Neural progenitor cell (in vitro differentiated cells): ENCODE measurements at regions not wholly inside any gene's neighbourhood (a gene's known extent, or its start where the extent isn't known, plus 50 kb on each side); places are given as distances from the start of the nearest gene placed in this dataset.

Experiments
- DNase-seq: peaks from one replicate; pipeline ENCODE4 v3.0.0-alpha.2; 2016; ENCODE audit warnings: low spot score
- H2AFZ ChIP-seq: fragments of 200-600 bp; sonication (generic); replicated peaks from 2 replicates; pipeline ENCODE4 v1.6.1; 2016; ENCODE audit warnings: antibody characterized with exemption
- H3F3A ChIP-seq: fragments of 200-600 bp; sonication (generic); 2 replicates; pipeline ENCODE4 v1.6.1; 2016; ENCODE audit warnings: antibody characterized with exemption, low read depth
- H3K27ac ChIP-seq: fragments of 200-600 bp; sonication (generic); 2 replicates; pipeline ENCODE4 v1.5.1; 2016; ENCODE audit warnings: mild to moderate bottlenecking
- H3K27me3 ChIP-seq: fragments of 200-600 bp; sonication (generic); 2 replicates; pipeline ENCODE4 v1.6.1; 2016; ENCODE audit warnings: mild to moderate bottlenecking, moderate library complexity
- H3K36me3 ChIP-seq: fragments of 200-600 bp; sonication (generic); 2 replicates; pipeline ENCODE4 v1.5.1; 2016
- H3K4me1 ChIP-seq: fragments of 200-600 bp; sonication (generic); 2 replicates; pipeline ENCODE4 v1.6.1; 2016; ENCODE audit warnings: mixed run types
- H3K4me2 ChIP-seq: fragments of 200-600 bp; sonication (generic); 2 replicates; pipeline ENCODE4 v1.6.1; 2016
- H3K4me3 ChIP-seq: fragments of 200-600 bp; sonication (generic); 2 replicates; pipeline ENCODE4 v1.5.1; 2016
- H3K79me2 ChIP-seq: fragments of 200-600 bp; sonication (generic); 2 replicates; pipeline ENCODE4 v1.6.1; 2016; ENCODE audit warnings: low read depth
- H3K9ac ChIP-seq: fragments of 200-600 bp; sonication (generic); 2 replicates; pipeline ENCODE4 v1.6.1; 2016
- H3K9me3 ChIP-seq: fragments of 200-600 bp; sonication (generic); 2 replicates; pipeline ENCODE4 v1.5.1; 2016; ENCODE audit warnings: low read depth
- H4K20me1 ChIP-seq: fragments of 200-600 bp; sonication (generic); 2 replicates; pipeline ENCODE4 v1.6.1; 2016; ENCODE audit warnings: low read depth
- H3K27ac Mint-ChIP-seq: 3 replicates; pipeline ENCODE4 v1.8.0; 2021; ENCODE audit warnings: mixed read lengths
- H3K27me3 Mint-ChIP-seq: 2 replicates; pipeline ENCODE4 v1.8.0; 2022; ENCODE audit warnings: low read depth, mild to moderate bottlenecking, inconsistent platforms, moderate library complexity, mixed read lengths; ENCODE audit not compliant: insufficient read depth
- H3K36me3 Mint-ChIP-seq: 3 replicates; pipeline ENCODE4 v1.8.0; 2021; ENCODE audit warnings: mixed read lengths
- H3K4me1 Mint-ChIP-seq: 3 replicates; pipeline ENCODE4 v1.8.0; 2021; ENCODE audit warnings: mixed read lengths
- H3K4me3 Mint-ChIP-seq: 3 replicates; pipeline ENCODE4 v1.8.0; 2021; ENCODE audit warnings: mild to moderate bottlenecking, moderate library complexity, mixed read lengths
- H3K9me3 Mint-ChIP-seq: 3 replicates; pipeline ENCODE4 v1.8.0; 2020; ENCODE audit warnings: mixed read lengths
- CTCF ChIP-seq: fragments of 200-600 bp; sonication (generic); IDR thresholded peaks from 2 replicates; pipeline ENCODE4 v1.5.1; 2017; ENCODE audit warnings: antibody characterized with exemption, mild to moderate bottlenecking
- EZH2 ChIP-seq: fragments of 200-600 bp; sonication (generic); IDR thresholded peaks from 2 replicates; pipeline ENCODE4 v1.6.1; 2017; ENCODE audit warnings: antibody characterized with exemption, mild to moderate bottlenecking, moderate library complexity
- EZH2phosphoT487 ChIP-seq: fragments of 200-600 bp; sonication (generic); IDR thresholded peaks from 2 replicates; pipeline ENCODE4 v1.6.1; 2017; ENCODE audit warnings: antibody characterized with exemption

- H3K27me3 Mint-ChIP-seq = peaks cover 3% of the 10 kb centered on the region
- Histone ChIP-seq H4K20me1 (no peaks in the 10 kb centered on the region), H3K36me3 (no peaks in the 10 kb centered on the region), H3K27ac (no peak overlapping the region), H3F3A (no peaks in the 10 kb centered on the region), H3K9ac (no peak overlapping the region), H3K9me3 (no peaks in the 10 kb centered on the region), H3K4me3 (no peak overlapping the region), H3K4me2 (no peak overlapping the region), H3K27me3 (no peaks in the 10 kb centered on the region), H2AFZ (no peak overlapping the region), H3K4me1 (no peaks in the 10 kb centered on the region), H3K79me2 (no peaks in the 10 kb centered on the region)
- H3K36me3 Mint-ChIP-seq = no peaks in the 10 kb centered on the region
- H3K27ac Mint-ChIP-seq = no peak overlapping the region
- peaks cover 7% of the 10 kb centered on the region for H3K4me1 Mint-ChIP-seq
- no peak for DNase-seq
- no peak for TF ChIP-seq EZH2phosphoT487
- TF ChIP-seq EZH2 = no peak
- TF ChIP-seq CTCF = no peak
- H3K9me3 Mint-ChIP-seq = peaks cover 12% of the 10 kb centered on the region
- H3K4me3 Mint-ChIP-seq = no peak overlapping the region
Observed at GRCh38 chr7:26052706-26053105, 99.3 kb upstream of the NFE2L3 start.

GRCh38 chr7:26054386-26054785, 97.6 kb upstream of the NFE2L3 start:
- no peak overlapping the region for H3K27ac ChIP-seq
- H3K79me2 ChIP-seq = no peaks in the 10 kb centered on the region
- H3K9ac ChIP-seq = no peak overlapping the region
- no peaks in the 10 kb centered on the region for H3K27me3 ChIP-seq
- no peaks in the 10 kb centered on the region for H3K36me3 ChIP-seq
- Mint-ChIP-seq H3K36me3 (no peaks in the 10 kb centered on the region), H3K27ac (no peak overlapping the region), H3K4me1 (peaks cover 7% of the 10 kb centered on the region), H3K4me3 (no peak overlapping the region), H3K9me3 (peaks cover 12% of the 10 kb centered on the region), H3K27me3 (peaks cover 3% of the 10 kb centered on the region)
- no peaks in the 10 kb centered on the region for H4K20me1 ChIP-seq
- H3K4me1 ChIP-seq = no peaks in the 10 kb centered on the region
- no peak overlapping the region for H3K4me3 ChIP-seq
- no peak overlapping the region for H2AFZ ChIP-seq
- no peaks in the 10 kb centered on the region for H3F3A ChIP-seq
- H3K9me3 ChIP-seq = no peaks in the 10 kb centered on the region
- no peak for TF ChIP-seq EZH2
- TF ChIP-seq CTCF = no peak
- TF ChIP-seq EZH2phosphoT487 = no peak
- no peak for DNase-seq
- no peak overlapping the region for H3K4me2 ChIP-seq

- no peak for DNase-seq
- Mint-ChIP-seq H3K27ac (no peak overlapping the region), H3K27me3 (peaks cover 3% of the 10 kb centered on the region), H3K4me1 (peaks cover 7% of the 10 kb centered on the region), H3K4me3 (no peak overlapping the region), H3K9me3 (peaks cover 12% of the 10 kb centered on the region), H3K36me3 (no peaks in the 10 kb centered on the region)
- Histone ChIP-seq H3K4me2 (no peak overlapping the region), H3K4me1 (no peaks in the 10 kb centered on the region), H4K20me1 (no peaks in the 10 kb centered on the region), H3K79me2 (no peaks in the 10 kb centered on the region), H3K9me3 (no peaks in the 10 kb centered on the region), H3K36me3 (no peaks in the 10 kb centered on the region), H3K4me3 (no peak overlapping the region), H3K27ac (no peak overlapping the region), H3K27me3 (no peaks in the 10 kb centered on the region), H3F3A (no peaks in the 10 kb centered on the region), H2AFZ (no peak overlapping the region), H3K9ac (no peak overlapping the region)
- TF ChIP-seq EZH2phosphoT487 (no peak), EZH2 (no peak), CTCF (no peak)
Observed at GRCh38 chr7:26055241-26055640, 96.8 kb upstream of the NFE2L3 start.
